ENCODE measurements at regions not wholly inside any gene's neighbourhood (a gene's known extent, or its start where the extent isn't known, plus 50 kb on each side); places are given as distances from the start of the nearest gene placed in this dataset.

GRCh38 chr6:170159022-170159965, 131.6 kb downstream of the DLL1 start:
- no peak for TF ChIP-seq CTCF (conservative IDR thresholded peaks at IDR 0.05; ENCODE audit: low read depth, low read length)
- no peak for DNase-seq (ENCODE audit: low read depth)

GRCh38 chr6:170158296-170159021, 132.4 kb downstream of the DLL1 start:
- DNase-seq (ENCODE audit: low read depth): no peak
- no peak overlapping the region for H3K4me3 ChIP-seq (ENCODE audit: low read depth, low read length)
- no peak for TF ChIP-seq CTCF (conservative IDR thresholded peaks at IDR 0.05; ENCODE audit: low read depth, low read length)

More at GRCh38 chr6:170159022-170159965, 131.6 kb downstream of the DLL1 start:
- H3K4me3 ChIP-seq (ENCODE audit: low read depth, low read length): no peak overlapping the region

DNA sequence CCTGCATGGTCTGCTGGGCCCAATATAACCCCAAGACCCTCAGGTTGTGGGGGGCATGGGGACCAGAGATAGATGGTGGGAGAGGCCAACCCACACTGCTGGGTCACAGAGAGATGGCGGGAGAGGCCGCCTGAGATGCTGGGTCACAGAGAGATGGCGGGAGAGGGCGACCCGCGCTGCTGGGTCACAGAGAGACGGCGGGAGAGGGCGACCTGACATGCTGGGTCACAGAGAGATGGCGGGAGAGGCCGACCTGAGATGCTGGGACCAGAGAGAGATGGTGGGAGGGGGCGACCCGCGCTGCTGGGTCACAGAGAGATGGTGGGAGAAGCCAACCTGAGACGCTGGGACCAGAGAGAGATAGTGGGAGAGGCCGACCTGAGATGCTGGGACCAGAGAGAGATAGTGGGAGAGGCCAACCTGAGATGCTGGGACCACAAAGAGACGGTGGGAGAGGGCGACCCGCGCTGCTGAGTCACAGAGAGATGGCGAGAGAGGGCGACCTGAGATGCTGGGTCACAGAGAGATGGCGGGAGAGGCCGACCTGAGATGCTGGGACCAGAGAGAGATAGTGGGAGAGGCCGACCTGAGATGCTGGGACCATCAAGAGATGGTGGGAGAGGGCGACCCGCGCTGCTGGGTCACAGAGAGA, 133.2 kb downstream of the DLL1 start:
- DNase-seq (ENCODE audit: low read depth): no peak
- no peak overlapping the region for H3K4me3 ChIP-seq (ENCODE audit: low read depth, low read length)
- no peak for TF ChIP-seq CTCF (conservative IDR thresholded peaks at IDR 0.05; ENCODE audit: low read depth, low read length)

- TF ChIP-seq CTCF (conservative IDR thresholded peaks at IDR 0.05; ENCODE audit: low read depth, low read length): no peak
- DNase-seq (ENCODE audit: low read depth): no peak
- H3K4me3 ChIP-seq (ENCODE audit: low read depth, low read length): no peak overlapping the region
These were observed 134.2 kb downstream of the DLL1 start for GRCh38 chr6:170156448-170157375.

DNA sequence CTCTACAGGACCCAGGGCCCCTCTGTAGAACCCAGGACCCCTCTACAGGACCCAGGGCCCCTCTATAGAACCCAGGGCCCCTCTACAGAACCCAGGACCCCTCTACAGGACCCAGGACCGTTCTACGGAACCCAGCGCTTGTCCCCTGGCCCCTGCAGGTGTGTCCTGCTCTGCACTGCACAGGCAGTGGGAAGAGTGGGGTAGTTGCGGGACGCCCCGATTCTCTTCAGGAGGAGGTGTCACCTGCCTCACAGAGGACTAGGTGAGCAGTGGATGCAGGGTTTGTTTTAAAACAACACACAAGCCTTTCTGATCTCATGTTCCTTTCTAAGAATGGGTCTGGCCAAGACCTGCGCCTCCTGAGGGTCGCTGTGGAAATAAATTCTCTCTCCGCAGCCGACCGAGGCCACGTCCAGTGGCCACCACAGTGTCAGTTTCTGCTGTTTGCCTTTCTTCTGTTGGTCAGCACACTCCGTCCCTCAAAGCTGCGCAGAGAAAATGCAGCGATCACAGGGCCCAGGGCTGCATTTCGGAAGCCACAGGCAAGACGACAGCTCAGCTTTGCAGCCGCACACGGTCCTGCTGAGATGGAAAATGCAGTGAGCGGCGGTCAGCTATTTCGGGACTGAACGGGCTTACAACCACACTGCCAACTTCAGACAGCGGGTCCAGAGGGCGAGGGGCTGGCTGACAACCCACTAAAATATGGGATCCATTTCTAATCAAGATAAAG, 135.2 kb downstream of the DLL1 start:
- H3K4me3 ChIP-seq (ENCODE audit: low read depth, low read length): no peak overlapping the region
- DNase-seq (ENCODE audit: low read depth): no peak
- TF ChIP-seq CTCF (conservative IDR thresholded peaks at IDR 0.05; ENCODE audit: low read depth, low read length): no peak
